ENCODE measurements at regions not wholly inside any gene's neighbourhood (a gene's known extent, or its start where the extent isn't known, plus 50 kb on each side); places are given as distances from the start of the nearest gene placed in this dataset.
"Not testable (repeated sequence)": the region's sequence is repeated elsewhere in the genome, so short reads cannot be mapped to it uniquely, and the experiment has no call there.

DNA sequence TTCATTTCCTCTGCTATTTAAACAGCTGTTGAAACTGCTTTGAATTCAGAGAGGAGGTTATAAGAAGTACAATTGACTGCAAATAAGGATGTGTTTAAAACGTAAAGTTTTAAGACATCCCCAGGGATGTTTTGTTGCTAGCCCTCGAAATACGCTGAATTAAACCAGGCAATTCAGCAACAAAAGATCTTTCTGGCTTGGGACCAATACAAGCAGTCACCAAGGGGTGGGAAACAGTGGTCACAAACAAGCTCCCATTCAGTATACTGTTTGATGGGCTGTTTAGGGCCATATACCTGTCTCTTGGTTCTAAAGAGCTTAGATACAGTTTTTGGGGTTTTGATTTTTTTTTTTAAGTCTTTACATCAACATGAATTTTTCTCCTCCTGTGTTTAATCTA is 446.3 kb upstream of the POT1 start:
- no peak for DNase-seq (ENCODE audit: low read depth)

DNA sequence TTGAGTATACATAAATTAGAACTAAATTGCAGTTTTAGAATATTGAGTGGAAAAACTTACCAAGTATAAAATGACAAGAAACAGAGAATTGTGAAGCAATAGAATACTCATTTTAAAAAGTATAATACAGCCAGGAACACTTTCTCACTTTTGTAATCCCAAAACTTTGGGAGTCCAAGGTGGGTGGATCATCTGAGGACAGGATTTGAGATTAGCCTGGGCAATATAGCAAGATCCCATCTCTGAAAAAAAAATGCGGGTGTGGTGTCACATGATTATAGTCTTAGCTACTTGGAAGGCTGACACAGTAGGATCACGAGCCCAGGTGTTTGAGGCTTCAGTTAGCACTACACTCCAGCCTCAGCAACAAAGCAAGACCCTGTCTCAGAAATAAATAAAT is 440.9 kb upstream of the POT1 start:
- no peak for DNase-seq (ENCODE audit: low read depth)

DNA sequence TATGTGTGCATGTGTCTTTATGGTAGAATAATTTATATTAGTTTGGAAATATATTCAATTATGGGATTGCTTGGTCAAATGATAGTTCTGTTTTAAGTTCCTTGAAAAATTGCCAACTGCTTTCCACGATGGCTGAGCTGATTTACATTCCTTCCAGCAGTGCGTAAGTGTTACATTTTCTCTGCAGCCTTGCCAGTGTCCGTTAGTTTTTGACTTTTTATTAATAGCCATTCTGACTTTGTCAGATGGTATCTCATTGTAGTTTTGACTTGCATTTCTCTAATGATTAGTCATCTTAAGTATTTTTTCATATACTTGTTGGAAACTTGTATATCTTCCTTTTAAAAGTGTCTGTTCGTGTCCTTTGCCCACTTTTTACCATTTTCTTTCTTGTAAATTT is 434.2 kb upstream of the POT1 start:
- DNase-seq (ENCODE audit: low read depth): peak; percentile 9

- no peak for DNase-seq (ENCODE audit: low read depth)
Measured at GRCh38 chr7:125358551-125359167, 429.0 kb upstream of the POT1 start.

- no peak for DNase-seq (ENCODE audit: low read depth)
Measured at GRCh38 chr7:125357676-125358455, 428.2 kb upstream of the POT1 start.

GRCh38 chr7:125355899-125356298 is 426.3 kb upstream of the POT1 start:
- peak; percentile 11 for DNase-seq (ENCODE audit: low read depth)

DNA sequence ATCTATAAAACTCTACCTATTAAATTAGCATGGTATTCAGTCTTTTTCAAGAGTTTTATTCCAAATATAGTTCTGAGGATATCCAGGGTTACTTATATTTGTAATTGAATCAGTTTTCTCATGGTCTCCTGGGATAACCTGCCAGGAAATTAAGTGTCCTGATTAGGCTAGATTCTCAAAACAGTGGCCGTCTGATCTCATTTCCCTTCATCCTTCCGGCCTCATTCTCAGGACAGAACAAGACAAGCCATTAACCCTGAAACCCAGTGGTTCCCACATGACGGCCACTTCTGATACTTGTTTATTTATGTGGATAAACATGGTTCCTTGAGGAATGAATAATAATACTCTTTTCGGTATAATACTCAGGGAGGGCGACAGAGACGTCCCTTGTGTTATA is 417.6 kb upstream of the POT1 start:
- no peak for DNase-seq (ENCODE audit: low read depth)

GRCh38 chr7:125338110-125338509 is 408.5 kb upstream of the POT1 start:
- DNase-seq (ENCODE audit: low read depth): no peak

GRCh38 chr7:125336326-125336725 is 406.7 kb upstream of the POT1 start:
- no peak for DNase-seq (ENCODE audit: low read depth)

DNA sequence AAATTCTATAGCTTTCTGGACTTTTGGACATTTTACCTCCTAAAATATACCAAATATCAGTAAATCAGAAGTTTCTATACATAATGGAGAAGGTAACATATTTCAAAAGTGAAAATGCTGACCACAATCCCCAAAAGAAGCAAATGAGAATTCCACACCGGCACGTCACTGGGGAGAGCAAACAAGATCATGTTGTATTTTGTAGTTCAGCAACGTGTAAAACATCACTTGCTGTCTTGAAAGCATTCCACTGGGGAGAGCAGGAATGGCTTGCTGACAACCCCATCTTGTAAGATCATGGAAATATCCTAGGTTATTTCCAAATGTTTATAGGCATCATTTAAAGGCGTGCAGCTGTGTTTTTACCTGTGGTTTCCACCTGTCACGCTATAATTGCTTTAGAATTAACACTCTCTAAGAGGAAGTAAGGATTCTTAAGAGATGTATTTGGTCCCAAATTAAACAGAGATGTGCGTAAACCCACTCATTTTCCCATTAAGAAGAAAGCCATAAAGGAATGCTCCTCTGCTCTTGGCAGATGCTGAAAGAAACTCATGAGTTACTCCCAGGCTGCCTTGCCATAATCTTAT is 397.1 kb upstream of the POT1 start:
- DNase-seq (ENCODE audit: low read depth): no peak

DNA sequence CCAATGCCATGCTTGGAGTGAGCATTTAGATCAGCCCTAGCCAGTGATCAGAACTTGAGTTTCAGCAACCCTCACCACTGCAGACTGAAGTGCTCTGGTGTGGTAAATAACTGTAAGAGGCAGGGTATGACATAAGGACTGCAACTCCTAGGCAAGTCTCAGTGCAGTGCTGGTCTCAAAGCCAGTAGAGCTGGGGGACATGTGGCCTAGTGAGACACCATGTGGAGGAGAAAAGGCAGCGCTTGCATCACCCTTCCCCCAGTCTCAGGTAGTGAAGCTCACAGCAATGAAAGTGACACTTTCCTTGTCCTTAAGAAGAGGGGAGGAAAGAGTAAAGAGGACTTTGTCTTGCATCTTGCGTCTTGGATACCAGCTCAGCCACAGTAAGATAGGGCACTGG is 386.8 kb upstream of the POT1 start:
- no peak for DNase-seq (ENCODE audit: low read depth)

DNA sequence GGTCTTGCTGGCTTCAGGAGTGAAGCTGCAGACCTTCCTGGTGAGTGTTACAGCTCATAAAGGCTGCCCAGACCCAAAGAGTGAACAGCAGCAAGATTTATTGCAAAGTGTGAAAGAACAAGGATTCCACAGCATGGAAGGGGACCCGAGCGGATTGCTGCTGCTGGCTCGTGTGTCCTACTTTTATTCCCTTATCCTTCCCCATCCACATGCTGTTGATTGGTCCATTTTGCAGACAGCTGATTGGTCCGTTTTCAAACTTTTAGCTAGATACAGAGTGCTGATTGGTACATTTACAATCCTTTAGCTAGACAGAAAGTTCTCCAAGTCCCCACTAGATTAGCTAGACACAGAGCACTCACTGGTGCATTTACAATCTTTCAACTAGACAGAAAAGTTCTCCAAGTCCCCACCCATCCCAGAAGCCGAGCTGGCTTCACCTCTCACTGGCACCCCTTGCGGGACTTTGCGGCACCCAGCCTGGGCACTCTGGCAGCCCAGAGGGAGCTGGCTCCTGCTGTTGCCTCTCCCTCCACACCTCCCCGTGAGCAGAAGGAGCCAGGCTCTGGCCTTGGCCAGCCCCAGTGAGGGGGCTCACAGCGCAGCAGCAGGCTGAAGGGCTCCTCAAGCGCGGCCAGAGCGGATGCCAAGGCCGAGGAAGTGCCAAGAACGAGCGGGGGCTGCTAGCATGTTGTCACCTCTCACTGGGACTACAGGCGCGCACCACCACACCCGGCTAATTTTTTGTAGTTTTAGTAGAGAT is 369.6 kb upstream of the POT1 start:
- DNase-seq (ENCODE audit: low read depth): no peak

DNA sequence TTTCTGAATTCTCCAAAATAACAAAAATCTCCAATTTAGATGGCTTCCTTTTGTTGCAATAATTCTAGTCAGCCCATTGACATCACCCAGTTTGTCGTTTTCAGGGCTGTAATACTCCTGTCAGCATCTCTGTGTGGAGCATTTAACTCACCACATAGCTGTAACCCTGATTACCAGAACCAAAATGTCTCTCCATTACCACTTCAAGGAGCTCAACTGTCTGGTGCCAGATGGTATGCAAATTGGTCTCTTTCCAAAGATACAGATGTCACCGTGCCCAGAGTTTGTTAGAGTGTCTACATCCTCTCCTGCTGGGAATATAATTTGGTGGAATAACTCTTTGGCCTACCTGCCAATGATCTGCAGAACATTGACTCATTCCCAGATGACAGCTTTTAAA is 350.3 kb upstream of the POT1 start:
- no peak for DNase-seq (ENCODE audit: low read depth)

DNA sequence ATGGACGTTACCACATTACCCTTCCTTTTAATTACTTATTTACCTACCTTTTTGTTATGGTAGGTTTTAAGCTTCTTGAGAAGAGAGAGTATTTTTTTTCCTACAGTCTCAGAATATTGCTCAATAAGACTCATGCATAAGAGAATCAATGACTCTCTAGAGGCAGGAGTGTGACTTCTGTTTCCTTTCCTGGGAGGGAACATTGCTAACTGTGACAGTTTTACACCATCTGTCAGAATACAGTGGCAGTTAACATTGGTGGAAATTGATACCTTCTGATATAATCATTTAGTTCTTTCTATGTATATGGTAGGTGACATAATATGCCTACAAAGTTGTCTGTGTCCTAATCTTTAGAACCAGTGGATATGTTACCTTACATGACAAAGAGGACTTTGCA is 348.7 kb upstream of the POT1 start:
- DNase-seq (ENCODE audit: low read depth): no peak

GRCh38 chr7:125274742-125275141 is 345.1 kb upstream of the POT1 start:
- DNase-seq (ENCODE audit: low read depth): not testable (repeated sequence)

DNA sequence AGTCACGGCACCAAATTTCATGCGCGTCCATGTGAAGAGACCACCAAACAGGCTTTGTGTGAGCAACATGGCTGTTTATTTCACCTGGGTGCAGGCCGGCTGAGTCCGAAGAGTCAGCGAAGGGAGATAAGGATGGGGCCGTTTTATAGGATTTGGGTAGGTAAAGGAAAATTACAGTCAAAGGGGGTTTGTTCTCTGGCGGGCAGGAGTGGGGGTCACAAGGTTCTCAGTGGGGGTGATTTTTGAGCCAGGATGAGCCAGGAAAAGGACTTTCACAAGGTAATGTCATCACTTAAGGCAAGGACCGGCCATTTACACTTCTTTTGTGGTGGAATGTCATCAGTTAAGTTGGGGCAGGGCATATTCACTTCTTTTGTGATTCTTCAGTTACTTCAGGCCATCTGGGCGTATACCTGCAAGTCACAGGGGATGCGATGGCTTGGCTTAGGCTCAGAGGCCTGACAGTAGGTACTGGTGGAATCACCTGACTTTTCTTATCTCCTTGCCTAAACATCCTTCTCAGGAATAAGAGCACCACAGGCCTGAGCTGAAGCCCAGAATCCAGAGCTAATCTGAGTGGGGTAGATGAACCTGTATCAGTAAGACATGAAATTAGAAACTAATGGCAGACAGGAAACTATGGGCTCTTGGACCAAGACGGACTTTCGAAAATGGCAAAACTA is 334.7 kb upstream of the POT1 start:
- DNase-seq (ENCODE audit: low read depth): not testable (repeated sequence)

DNA sequence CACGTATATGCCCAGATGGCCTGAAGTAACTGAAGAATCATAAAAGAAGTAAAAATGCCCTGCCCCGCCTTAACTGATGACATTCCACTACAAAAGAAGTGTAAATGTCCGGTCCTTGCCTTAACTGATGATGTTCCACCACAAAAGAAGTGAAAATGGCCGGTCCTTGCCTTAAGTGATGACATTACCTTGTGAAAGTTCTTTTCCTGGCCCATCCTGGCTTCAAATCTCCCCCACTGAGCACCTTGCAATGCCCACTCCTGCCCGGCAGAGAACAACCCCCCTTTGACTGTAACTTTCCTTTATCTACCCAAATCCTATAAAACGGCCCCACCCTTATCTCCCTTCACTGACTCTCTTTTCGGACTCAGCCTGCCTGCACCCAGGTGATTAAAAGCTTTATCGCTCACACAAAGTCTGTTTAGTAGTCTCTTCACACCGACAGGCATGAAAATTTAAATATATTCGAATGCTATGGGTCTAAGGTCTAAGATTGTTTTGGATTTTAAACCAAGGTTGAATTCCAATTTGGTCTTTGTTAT is 329.3 kb upstream of the POT1 start:
- not testable (repeated sequence) for DNase-seq (ENCODE audit: low read depth)

GRCh38 chr7:125257617-125258016 is 328.0 kb upstream of the POT1 start:
- no peak for DNase-seq (ENCODE audit: low read depth)

GRCh38 chr7:125256446-125256845 is 326.8 kb upstream of the POT1 start:
- DNase-seq (ENCODE audit: low read depth): no peak

DNA sequence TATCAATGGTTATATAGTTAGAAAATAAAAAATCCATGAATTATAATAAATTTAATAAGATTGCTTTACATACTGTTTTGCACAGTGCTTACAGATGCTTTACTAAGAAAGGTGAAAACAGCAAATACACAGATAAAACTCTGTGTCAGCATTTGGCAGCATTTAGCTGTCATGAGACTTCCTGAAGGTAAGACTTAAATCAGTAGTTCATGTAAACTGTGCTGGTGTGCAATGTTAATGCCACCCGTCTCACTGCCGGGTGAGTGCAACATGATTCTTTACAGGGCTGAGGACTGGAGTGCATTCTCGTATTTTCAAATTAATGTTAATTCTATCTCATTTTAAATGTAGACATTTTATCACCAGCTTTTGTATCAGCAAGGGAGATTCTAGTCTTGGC is 326.2 kb upstream of the POT1 start:
- DNase-seq (ENCODE audit: low read depth): no peak

GRCh38 chr7:125254566-125254965 is 324.9 kb upstream of the POT1 start:
- DNase-seq (ENCODE audit: low read depth): no peak
